GM23338 (cell line): ENCODE measurements at regions not wholly inside any gene's neighbourhood (a gene's known extent, or its start where the extent isn't known, plus 50 kb on each side); places are given as distances from the start of the nearest gene placed in this dataset.

ENCODE experiments used
- CREB1 ChIP-seq: fragments of 250-450 bp; sonication (Bioruptor Pico); IDR thresholded peaks from 2 replicates; pipeline ENCODE4 v1.5.0; 2020; ENCODE audit warnings: low read depth, mild to moderate bottlenecking, moderate library complexity
- CTCF ChIP-seq, 2 experiments: fragments of 200-600 bp in 1 of 2; sonication (generic) in 1 of 2; conservative IDR thresholded peaks; 2 replicates each; pipeline versions ENCODE4 v1.5.1 to v1.6.1; 2016 to 2017; ENCODE audit warnings: antibody characterized with exemption in 2 of 2, low read depth in 2 of 2, mild to moderate bottlenecking in 2 of 2, moderate library complexity in 1 of 2
- EZH2 ChIP-seq: fragments of 200-600 bp; sonication (generic); IDR thresholded peaks from one replicate; pipeline ENCODE4 v1.8.0; 2017; ENCODE audit warnings: antibody characterized with exemption, mild to moderate bottlenecking, low read depth; ENCODE audit not compliant: unreplicated experiment
- EZH2phosphoT487 ChIP-seq: fragments of 200-600 bp; sonication (generic); IDR thresholded peaks from one replicate; pipeline ENCODE4 v1.8.1; 2018; ENCODE audit warnings: antibody characterized with exemption; ENCODE audit not compliant: unreplicated experiment
- JUNB ChIP-seq: IDR thresholded peaks from one replicate; pipeline ENCODE4 v1.6.1; 2016; ENCODE audit warnings: antibody characterized with exemption; ENCODE audit not compliant: unreplicated experiment
- NANOG ChIP-seq: IDR thresholded peaks from 2 replicates; pipeline ENCODE4 v1.6.1; 2016; ENCODE audit warnings: antibody characterized with exemption, borderline replicate concordance
- POLR2AphosphoS5 ChIP-seq: IDR thresholded peaks from 2 replicates; pipeline ENCODE4 v1.6.1; 2016; ENCODE audit warnings: antibody characterized with exemption, low read depth
- STAT1 ChIP-seq: IDR thresholded peaks from one replicate; pipeline ENCODE4 v1.6.1; 2016; ENCODE audit warnings: antibody characterized with exemption; ENCODE audit not compliant: unreplicated experiment
- ZNF114 ChIP-seq: fragments of 250-450 bp; sonication (Bioruptor Pico); IDR thresholded peaks from 2 replicates; pipeline ENCODE4 v1.5.0; 2020; ENCODE audit warnings: mild to moderate bottlenecking, moderate library complexity
- ZNF331 ChIP-seq: fragments of 250-450 bp; sonication (Bioruptor Pico); IDR thresholded peaks from 2 replicates; pipeline ENCODE4 v1.5.0; 2020; ENCODE audit warnings: low read depth, mild to moderate bottlenecking, moderate library complexity
- TF ChIP-seq, protein P1 (sequence below): IDR thresholded peaks from one replicate; pipeline ENCODE4 v1.6.1; 2018; ENCODE audit warnings: antibody characterized with exemption; ENCODE audit not compliant: unreplicated experiment
- TF ChIP-seq, protein P2 (sequence below): IDR thresholded peaks from 2 replicates; pipeline ENCODE4 v1.6.1; 2016; ENCODE audit warnings: antibody characterized with exemption

GRCh38 chr20:52411611-52412010 is 220.0 kb upstream of the ZFP64 start:
- TF ChIP-seq CTCF (conservative IDR thresholded peaks at IDR 0.05; ENCODE audit: low read depth in 2 of 2) (no peak), POLR2AphosphoS5 (no peak), STAT1 (no peak), ZNF331 (CRISPR knock-in tag) (no peak), EZH2 (no peak), EZH2phosphoT487 (no peak), CREB1 (CRISPR knock-in tag) (no peak), NANOG (no peak), ZNF114 (CRISPR knock-in tag) (no peak), JUNB (no peak)
- TF ChIP-seq, protein P1, sequence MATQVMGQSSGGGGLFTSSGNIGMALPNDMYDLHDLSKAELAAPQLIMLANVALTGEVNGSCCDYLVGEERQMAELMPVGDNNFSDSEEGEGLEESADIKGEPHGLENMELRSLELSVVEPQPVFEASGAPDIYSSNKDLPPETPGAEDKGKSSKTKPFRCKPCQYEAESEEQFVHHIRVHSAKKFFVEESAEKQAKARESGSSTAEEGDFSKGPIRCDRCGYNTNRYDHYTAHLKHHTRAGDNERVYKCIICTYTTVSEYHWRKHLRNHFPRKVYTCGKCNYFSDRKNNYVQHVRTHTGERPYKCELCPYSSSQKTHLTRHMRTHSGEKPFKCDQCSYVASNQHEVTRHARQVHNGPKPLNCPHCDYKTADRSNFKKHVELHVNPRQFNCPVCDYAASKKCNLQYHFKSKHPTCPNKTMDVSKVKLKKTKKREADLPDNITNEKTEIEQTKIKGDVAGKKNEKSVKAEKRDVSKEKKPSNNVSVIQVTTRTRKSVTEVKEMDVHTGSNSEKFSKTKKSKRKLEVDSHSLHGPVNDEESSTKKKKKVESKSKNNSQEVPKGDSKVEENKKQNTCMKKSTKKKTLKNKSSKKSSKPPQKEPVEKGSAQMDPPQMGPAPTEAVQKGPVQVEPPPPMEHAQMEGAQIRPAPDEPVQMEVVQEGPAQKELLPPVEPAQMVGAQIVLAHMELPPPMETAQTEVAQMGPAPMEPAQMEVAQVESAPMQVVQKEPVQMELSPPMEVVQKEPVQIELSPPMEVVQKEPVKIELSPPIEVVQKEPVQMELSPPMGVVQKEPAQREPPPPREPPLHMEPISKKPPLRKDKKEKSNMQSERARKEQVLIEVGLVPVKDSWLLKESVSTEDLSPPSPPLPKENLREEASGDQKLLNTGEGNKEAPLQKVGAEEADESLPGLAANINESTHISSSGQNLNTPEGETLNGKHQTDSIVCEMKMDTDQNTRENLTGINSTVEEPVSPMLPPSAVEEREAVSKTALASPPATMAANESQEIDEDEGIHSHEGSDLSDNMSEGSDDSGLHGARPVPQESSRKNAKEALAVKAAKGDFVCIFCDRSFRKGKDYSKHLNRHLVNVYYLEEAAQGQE: no peak
- TF ChIP-seq, protein P2, sequence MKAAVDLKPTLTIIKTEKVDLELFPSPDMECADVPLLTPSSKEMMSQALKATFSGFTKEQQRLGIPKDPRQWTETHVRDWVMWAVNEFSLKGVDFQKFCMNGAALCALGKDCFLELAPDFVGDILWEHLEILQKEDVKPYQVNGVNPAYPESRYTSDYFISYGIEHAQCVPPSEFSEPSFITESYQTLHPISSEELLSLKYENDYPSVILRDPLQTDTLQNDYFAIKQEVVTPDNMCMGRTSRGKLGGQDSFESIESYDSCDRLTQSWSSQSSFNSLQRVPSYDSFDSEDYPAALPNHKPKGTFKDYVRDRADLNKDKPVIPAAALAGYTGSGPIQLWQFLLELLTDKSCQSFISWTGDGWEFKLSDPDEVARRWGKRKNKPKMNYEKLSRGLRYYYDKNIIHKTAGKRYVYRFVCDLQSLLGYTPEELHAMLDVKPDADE: no peak
